DOHH2 (cell line): ENCODE measurements at regions not wholly inside any gene's neighbourhood (a gene's known extent, or its start where the extent isn't known, plus 50 kb on each side); places are given as distances from the start of the nearest gene placed in this dataset.

ENCODE experiments used
- H3F3A ChIP-seq: fragments of 200-600 bp; sonication (generic), shearing (Covaris generic); 2 replicates; pipeline ENCODE4 v1.6.0; 2016; ENCODE audit warnings: antibody characterized with exemption, mild to moderate bottlenecking; ENCODE audit not compliant: control insufficient read depth, insufficient read depth
- H3K27ac ChIP-seq: fragments of 200-600 bp; sonication (generic); 2 replicates; pipeline ENCODE4 v1.5.1; 2014; ENCODE audit warnings: low read depth, mild to moderate bottlenecking, low read length, moderate library complexity
- H3K27me3 ChIP-seq: fragments of 200-600 bp; sonication (generic); 2 replicates; pipeline ENCODE4 v1.6.1; 2014; ENCODE audit warnings: mild to moderate bottlenecking, low read length, mixed read lengths; ENCODE audit not compliant: control insufficient read depth
- H3K36me3 ChIP-seq: fragments of 200-600 bp; sonication (generic); 2 replicates; pipeline ENCODE4 v1.6.1; 2014; ENCODE audit warnings: mild to moderate bottlenecking, low read length, moderate library complexity, mixed read lengths; ENCODE audit not compliant: control insufficient read depth
- H3K4me1 ChIP-seq: fragments of 200-600 bp; sonication (generic); 2 replicates; pipeline ENCODE4 v1.6.1; 2014; ENCODE audit warnings: mild to moderate bottlenecking, low read length, mixed read lengths; ENCODE audit not compliant: control insufficient read depth
- H3K4me2 ChIP-seq: fragments of 200-600 bp; sonication (generic); 2 replicates; pipeline ENCODE4 v1.6.0; 2014; ENCODE audit warnings: mild to moderate bottlenecking, low read length, moderate library complexity
- H3K4me3 ChIP-seq: fragments of 200-600 bp; sonication (generic); 2 replicates; pipeline ENCODE4 v1.5.1; 2014; ENCODE audit warnings: mild to moderate bottlenecking, low read length, mixed read lengths
- H3K79me2 ChIP-seq: fragments of 200-600 bp; sonication (generic); 2 replicates; pipeline ENCODE4 v1.6.1; 2014; ENCODE audit warnings: mild to moderate bottlenecking, low read length, mixed read lengths; ENCODE audit not compliant: control insufficient read depth
- H3K9me2 ChIP-seq: fragments of 200-600 bp; sonication (generic); replicated peaks from 2 replicates; pipeline ENCODE4 v1.6.1; 2014; ENCODE audit warnings: mild to moderate bottlenecking, low read length, mixed read lengths; ENCODE audit not compliant: control insufficient read depth
- H3K9me3 ChIP-seq: fragments of 200-600 bp; sonication (generic); 2 replicates; pipeline ENCODE4 v1.6.1; 2014; ENCODE audit warnings: antibody characterized with exemption, low read length, mixed read lengths; ENCODE audit not compliant: control insufficient read depth, insufficient read depth
- H4K20me1 ChIP-seq: fragments of 200-600 bp; sonication (generic); 2 replicates; pipeline ENCODE4 v1.6.0; 2014; ENCODE audit warnings: low read depth, mild to moderate bottlenecking, antibody characterized with exemption, low read length, moderate library complexity; ENCODE audit not compliant: control insufficient read depth, insufficient read depth
- CTCF ChIP-seq: fragments of 200-600 bp; sonication (generic); IDR thresholded peaks from one replicate; pipeline ENCODE4 v1.5.1; 2014; ENCODE audit warnings: antibody characterized with exemption, mild to moderate bottlenecking, low read depth, low read length; ENCODE audit not compliant: poor library complexity, severe bottlenecking
- EZH2phosphoT487 ChIP-seq: fragments of 200-600 bp; sonication (generic); IDR thresholded peaks from 2 replicates; pipeline ENCODE4 v1.6.1; 2017; ENCODE audit warnings: borderline replicate concordance, mild to moderate bottlenecking, antibody characterized with exemption, low read length, moderate library complexity, mixed read lengths

GRCh38 chr7:46179061-46179610, 258.1 kb upstream of the IGFBP3 start:
- no peaks in the 10 kb centered on the region for H3K9me2 ChIP-seq
- H3K4me2 ChIP-seq, result no peak overlapping the region
- H4K20me1 ChIP-seq, result no peaks in the 10 kb centered on the region
- TF ChIP-seq CTCF (no peak), EZH2phosphoT487 (no peak)
- H3K9me3 ChIP-seq, result no peaks in the 10 kb centered on the region
- H3K4me3 ChIP-seq, result no peak overlapping the region
- no peak overlapping the region for H3K27ac ChIP-seq
- no peaks in the 10 kb centered on the region for H3K27me3 ChIP-seq
- no peaks in the 10 kb centered on the region for H3F3A ChIP-seq
- H3K79me2 ChIP-seq, result no peaks in the 10 kb centered on the region
- no peaks in the 10 kb centered on the region for H3K36me3 ChIP-seq
- no peaks in the 10 kb centered on the region for H3K4me1 ChIP-seq

DNA sequence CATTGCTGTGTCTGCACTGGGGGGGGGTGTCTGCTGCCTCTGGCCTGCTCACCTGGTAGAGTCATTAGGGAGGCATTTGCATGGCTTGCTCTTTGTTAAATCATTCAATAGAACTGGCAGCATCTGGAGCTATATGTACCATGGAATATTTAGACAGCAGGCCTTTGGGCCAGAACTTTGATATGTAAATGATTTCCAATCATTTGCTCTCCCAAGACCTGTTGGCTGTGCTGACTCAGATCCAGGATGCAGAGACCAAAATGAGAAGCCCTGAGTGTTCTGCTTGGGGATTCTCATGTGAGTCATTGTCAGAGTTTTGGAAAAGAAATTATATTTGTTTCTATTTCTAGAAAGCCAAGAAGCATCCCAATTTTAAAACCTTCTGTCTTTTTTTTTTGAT, 257.6 kb upstream of the IGFBP3 start:
- no peaks in the 10 kb centered on the region for H3K36me3 ChIP-seq
- no peak overlapping the region for H3K27ac ChIP-seq
- no peaks in the 10 kb centered on the region for H3K9me3 ChIP-seq
- TF ChIP-seq CTCF, result no peak
- TF ChIP-seq EZH2phosphoT487, result no peak
- H4K20me1 ChIP-seq, result no peaks in the 10 kb centered on the region
- H3K79me2 ChIP-seq, result no peaks in the 10 kb centered on the region
- no peaks in the 10 kb centered on the region for H3K27me3 ChIP-seq
- no peaks in the 10 kb centered on the region for H3F3A ChIP-seq
- no peak overlapping the region for H3K4me3 ChIP-seq
- H3K9me2 ChIP-seq, result no peaks in the 10 kb centered on the region
- no peak overlapping the region for H3K4me2 ChIP-seq
- no peaks in the 10 kb centered on the region for H3K4me1 ChIP-seq

- no peak overlapping the region for H3K4me3 ChIP-seq
- no peak overlapping the region for H3K27ac ChIP-seq
- H3K4me2 ChIP-seq, result no peak overlapping the region
- H3K4me1 ChIP-seq, result no peaks in the 10 kb centered on the region
- no peaks in the 10 kb centered on the region for H4K20me1 ChIP-seq
- H3F3A ChIP-seq, result no peaks in the 10 kb centered on the region
- no peaks in the 10 kb centered on the region for H3K79me2 ChIP-seq
- H3K36me3 ChIP-seq, result no peaks in the 10 kb centered on the region
- H3K27me3 ChIP-seq, result no peaks in the 10 kb centered on the region
- no peaks in the 10 kb centered on the region for H3K9me3 ChIP-seq
- no peaks in the 10 kb centered on the region for H3K9me2 ChIP-seq
- TF ChIP-seq EZH2phosphoT487 (no peak), CTCF (no peak)
These were observed 256.7 kb upstream of the IGFBP3 start for GRCh38 chr7:46177821-46178220.
